HepG2 (cell line): ENCODE measurements at regions not wholly inside any gene's neighbourhood (a gene's known extent, or its start where the extent isn't known, plus 50 kb on each side); places are given as distances from the start of the nearest gene placed in this dataset.

ENCODE experiments used
- ATAC-seq: fragments of 200-7000 bp; cut with Tn5 transposase; 3 replicates; pipeline ENCODE4 v1.9.1; 2020; ENCODE audit warnings: mild to moderate bottlenecking, moderate library complexity
- BruUV-seq: library from RNA; stranded (reverse); fragments of 400-500 nt; replicated peaks from 2 replicates; lab custom pipeline; 2021; lab: Mats Ljungman, UMichigan
- CTCF ChIA-PET: fragments of 300-600 bp; formaldehyde crosslinking; extraction: SDS; loops from one replicate; lab custom pipeline; 2021; ENCODE audit warnings: low total read pairs, inconsistent platforms, low intra/inter-chr PET ratio; lab: Yijun Ruan, JAX
- POLR2A ChIA-PET: fragments of 350-600 bp; sonication (Branson Sonifier 250); formaldehyde crosslinking; loops from one replicate; lab custom pipeline; 2020; ENCODE audit warnings: antibody characterized with exemption, inconsistent platforms; lab: Yijun Ruan, JAX
- DNase-seq: peaks from one replicate; pipeline ENCODE4 v3.0.0-alpha.2; 2015; ENCODE audit warnings: low spot score
- FAIRE-seq: peaks from 3 replicates; lab custom pipeline; 2011; peaks lifted over from hg19 to GRCh38; lab: Jason Lieb, UNC
- H2AFZ ChIP-seq: one replicate; pipeline ENCODE4 v1.6.1; 2011; ENCODE audit warnings: low read length, inconsistent platforms
- H3K27ac ChIP-seq: fragments of 300-600 bp; 3 replicates; pipeline ENCODE4 v1.8.0; 2011; ENCODE audit warnings: mixed run types, mild to moderate bottlenecking, mixed read lengths, low read length, inconsistent platforms; ENCODE audit not compliant: insufficient read depth; ENCODE audit errors: extremely low read length
- H3K27me3 ChIP-seq, 2 experiments: fragments of 200-600 bp in 1 of 2; 2 replicates in 1 of 2; 3 replicates in 1 of 2; pipeline versions ENCODE4 v1.6.0 to v1.8.0; 2011; ENCODE audit warnings: low read length in 2 of 2, mild to moderate bottlenecking in 2 of 2, moderate library complexity in 2 of 2, inconsistent platforms in 1 of 2; ENCODE audit not compliant: insufficient read depth in 2 of 2, control insufficient read depth in 1 of 2
- H3K36me3 ChIP-seq, 2 experiments: fragments of 200-600 bp in 1 of 2; replicated peaks in 1 of 2; 2 replicates in 1 of 2; 3 replicates in 1 of 2; pipeline versions ENCODE4 v1.5.1 to v1.8.0; 2011; ENCODE audit warnings: low read length in 2 of 2, inconsistent platforms in 1 of 2; ENCODE audit not compliant: insufficient read depth in 2 of 2, control insufficient read depth in 1 of 2
- H3K4me1 ChIP-seq: 2 replicates; pipeline ENCODE4 v1.5.1; 2012; ENCODE audit warnings: low read length, inconsistent platforms; ENCODE audit not compliant: insufficient read depth
- H3K4me2 ChIP-seq: 2 replicates; pipeline ENCODE4 v1.6.0; 2011; ENCODE audit warnings: low read depth, low read length, inconsistent platforms
- H3K4me3 ChIP-seq, 3 experiments: fragments of 200-600 bp in 1 of 3; sonication (generic), shearing (Covaris generic) in 1 of 3; replicated peaks in 1 of 3; 2 replicates each; pipeline ENCODE4 v1.5.1; 2011 to 2016; ENCODE audit warnings: low read length in 3 of 3, inconsistent platforms in 2 of 3, low read depth in 2 of 3, mild to moderate bottlenecking in 2 of 3, control low read depth in 1 of 3, mixed read lengths in 1 of 3; ENCODE audit not compliant: insufficient read depth in 1 of 3
- H3K79me2 ChIP-seq: one replicate; pipeline ENCODE4 v1.6.1; 2011; ENCODE audit warnings: low read length, inconsistent platforms; ENCODE audit not compliant: insufficient read depth
- H3K9ac ChIP-seq: 2 replicates; pipeline ENCODE4 v1.6.0; 2011; ENCODE audit warnings: mild to moderate bottlenecking, low read depth, low read length, inconsistent platforms; ENCODE audit not compliant: insufficient read depth
- H3K9me3 ChIP-seq: 2 replicates; pipeline ENCODE4 v1.5.1; 2012; ENCODE audit warnings: mild to moderate bottlenecking, low read length
- H4K20me1 ChIP-seq: 2 replicates; pipeline ENCODE4 v1.6.0; 2011; ENCODE audit warnings: inconsistent platforms, mild to moderate bottlenecking, low read length, moderate library complexity; ENCODE audit not compliant: insufficient read depth
- DNMT1 ChIP-seq: sonication (generic); formaldehyde crosslinking; IDR thresholded peaks from 2 replicates; pipeline ENCODE4 v1.5.1; 2020; ENCODE audit warnings: mild to moderate bottlenecking, missing genetic modification reagents
- GATAD2A ChIP-seq: IDR thresholded peaks from 2 replicates; pipeline ENCODE4 v1.6.1; 2016
- JUNB ChIP-seq: sonication (generic); formaldehyde crosslinking; IDR thresholded peaks from 2 replicates; pipeline ENCODE4 v1.8.0; 2022; ENCODE audit warnings: missing genetic modification reagents, mild to moderate bottlenecking, borderline replicate concordance
- KMT2A ChIP-seq: sonication (generic); formaldehyde crosslinking; IDR thresholded peaks from 2 replicates; pipeline ENCODE4 v1.4.0; 2020; ENCODE audit warnings: missing genetic modification reagents
- NR3C1 ChIP-seq: sonication (generic); formaldehyde crosslinking; IDR thresholded peaks from 2 replicates; pipeline ENCODE4 v1.4.0; 2020; ENCODE audit warnings: missing genetic modification reagents
- PAF1 ChIP-seq: IDR thresholded peaks from 2 replicates; pipeline ENCODE4 v1.6.1; 2016; ENCODE audit warnings: missing genetic modification reagents, missing compliant biosample characterization
- SIX4 ChIP-seq: sonication (generic); formaldehyde crosslinking; IDR thresholded peaks from 2 replicates; pipeline ENCODE4 v1.4.0; 2020; ENCODE audit warnings: missing genetic modification reagents
- SKI ChIP-seq: fragments of 450-650 bp; IDR thresholded peaks from one replicate; pipeline ENCODE4 v1.6.1; 2018; ENCODE audit warnings: mild to moderate bottlenecking; ENCODE audit not compliant: partially characterized antibody
- SMARCE1 ChIP-seq: fragments of 450-650 bp; IDR thresholded peaks from 2 replicates; pipeline ENCODE4 v1.6.1; 2017; ENCODE audit warnings: borderline replicate concordance
- STAG1 ChIP-seq: sonication (generic); formaldehyde crosslinking; IDR thresholded peaks from 2 replicates; pipeline ENCODE4 v1.4.0; 2020; ENCODE audit warnings: missing genetic modification reagents
- ZMAT3 ChIP-seq: sonication (generic); formaldehyde crosslinking; conservative IDR thresholded peaks from 2 replicates; pipeline ENCODE4 v1.7.0; 2021; ENCODE audit warnings: missing genetic modification reagents
- ZNF235 ChIP-seq: sonication (generic); formaldehyde crosslinking; IDR thresholded peaks from 2 replicates; pipeline ENCODE4 v1.8.1; 2023; ENCODE audit warnings: mild to moderate bottlenecking, missing genetic modification reagents, borderline replicate concordance
- ZNF3 ChIP-seq: IDR thresholded peaks from 2 replicates; pipeline ENCODE4 v1.7.0; 2017; ENCODE audit warnings: inconsistent platforms
- ZNF546 ChIP-seq: sonication (generic); formaldehyde crosslinking; conservative IDR thresholded peaks from 2 replicates; pipeline ENCODE4 v1.8.1; 2023; ENCODE audit warnings: mild to moderate bottlenecking, missing genetic modification reagents
- ZNF557 ChIP-seq: sonication (generic); formaldehyde crosslinking; IDR thresholded peaks from 2 replicates; pipeline ENCODE4 v1.4.0; 2020; ENCODE audit warnings: missing genetic modification reagents
- ZNF724P ChIP-seq: sonication (generic); formaldehyde crosslinking; IDR thresholded peaks from 2 replicates; pipeline ENCODE4 v1.8.0; 2022; ENCODE audit warnings: missing genetic modification reagents, borderline replicate concordance
- ZNF788 ChIP-seq: sonication (generic); formaldehyde crosslinking; IDR thresholded peaks from 2 replicates; pipeline ENCODE4 v1.5.0; 2020; ENCODE audit warnings: mild to moderate bottlenecking, missing genetic modification reagents, borderline replicate concordance
- WGBS: methylation state at CpG from one replicate; pipeline ENCODE4 v1.1.6; 2017; ENCODE audit warnings: low lambda C conversion rate; 5-methylcytosine and 5-hydroxymethylcytosine counted together
- in situ Hi-C: cut with HindIII; loops from 2 replicates; pipeline ENCODE4 v1.10.0; 2017; ENCODE audit warnings: low pct_unique_long_range_greater_than_20kb; ENCODE audit not compliant: extremely low pct_ligation_motif_present
- intact Hi-C: fragments of 100-400 bp; cut with micrococcal nuclease; formaldehyde crosslinking; loops from one replicate; pipeline ENCODE4 v1.10.0; 2022; ENCODE audit not compliant: unreplicated experiment
- TF ChIP-seq, protein P1 (sequence below), 2 experiments: sonication (generic) in 1 of 2; formaldehyde crosslinking in 1 of 2; IDR thresholded peaks; 2 replicates each; pipeline versions ENCODE4 v1.5.1 to v1.6.1; 2011 to 2020; ENCODE audit warnings: borderline replicate concordance in 1 of 2, low read depth in 1 of 2, low read length in 1 of 2, mild to moderate bottlenecking in 1 of 2, missing genetic modification reagents in 1 of 2, moderate library complexity in 1 of 2
- TF ChIP-seq, protein P2 (sequence below): sonication (generic); formaldehyde crosslinking; IDR thresholded peaks from 2 replicates; pipeline ENCODE4; 2020; ENCODE audit warnings: missing genetic modification reagents, mild to moderate bottlenecking, borderline replicate concordance
- TF ChIP-seq, protein P3 (sequence below): sonication (generic); formaldehyde crosslinking; IDR thresholded peaks from 2 replicates; pipeline ENCODE4 v1.8.0; 2022; ENCODE audit warnings: missing genetic modification reagents, mild to moderate bottlenecking, moderate library complexity, borderline replicate concordance

DNA sequence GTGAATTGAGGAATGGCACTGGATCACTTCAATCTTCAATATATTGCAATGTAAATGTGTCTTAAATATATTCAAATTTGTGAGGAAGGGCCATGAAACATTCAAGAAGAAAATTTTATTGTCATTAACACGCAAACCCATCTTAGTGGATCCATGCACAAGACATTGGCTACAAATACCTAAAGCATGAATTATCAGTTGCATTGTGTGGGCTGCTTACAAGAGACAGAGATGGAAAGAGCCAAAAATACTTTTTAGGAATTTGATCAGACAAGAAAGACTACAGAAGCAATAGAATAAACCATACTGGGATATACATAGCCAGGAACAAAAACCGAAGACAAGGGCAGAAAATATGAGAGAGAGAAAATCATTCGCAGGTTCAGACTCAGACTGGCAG lies 616.2 kb upstream of the GRIA3 start (continued):
- TF ChIP-seq ZNF724P (CRISPR knock-in tag) (no peak), ZNF788 (no peak), ZMAT3 (CRISPR knock-in tag) (no peak), ZNF546 (CRISPR knock-in tag) (no peak), KMT2A (no peak)
- TF ChIP-seq, protein P1, sequence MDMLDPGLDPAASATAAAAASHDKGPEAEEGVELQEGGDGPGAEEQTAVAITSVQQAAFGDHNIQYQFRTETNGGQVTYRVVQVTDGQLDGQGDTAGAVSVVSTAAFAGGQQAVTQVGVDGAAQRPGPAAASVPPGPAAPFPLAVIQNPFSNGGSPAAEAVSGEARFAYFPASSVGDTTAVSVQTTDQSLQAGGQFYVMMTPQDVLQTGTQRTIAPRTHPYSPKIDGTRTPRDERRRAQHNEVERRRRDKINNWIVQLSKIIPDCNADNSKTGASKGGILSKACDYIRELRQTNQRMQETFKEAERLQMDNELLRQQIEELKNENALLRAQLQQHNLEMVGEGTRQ (IDR thresholded peaks at IDR 0.05; ENCODE audit: low read depth, low read length) = no peak
- TF ChIP-seq, protein P1 (CRISPR knock-in tag; IDR thresholded peaks at IDR 0.05; ENCODE audit: borderline replicate concordance) = no peak
- TF ChIP-seq, all 625 proteins: peak for 0

DNA sequence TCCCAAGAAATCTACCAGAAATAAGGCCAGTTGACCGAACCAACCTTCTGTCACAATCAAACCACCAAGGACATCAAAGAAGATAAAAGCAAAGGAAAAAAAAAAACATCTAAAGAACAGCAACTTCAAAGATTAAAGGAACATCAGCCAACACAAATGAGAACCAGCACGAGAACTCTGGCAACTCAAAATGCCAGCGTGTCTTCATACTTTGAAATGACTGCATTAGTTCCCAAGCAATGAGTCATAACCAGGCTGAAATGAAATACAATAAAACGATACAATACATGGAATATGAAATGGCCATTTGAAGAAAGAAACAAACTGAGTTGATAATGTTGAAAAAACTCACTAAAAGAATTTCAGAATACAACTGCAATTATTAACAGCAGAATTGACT lies 611.6 kb upstream of the GRIA3 start:
- no peak overlapping the region for H2AFZ ChIP-seq
- H3K27me3 ChIP-seq = no peaks in the 10 kb centered on the region
- CTCF ChIA-PET = no interaction called here
- intact Hi-C loops (no loop called here), in situ Hi-C loops (no loop called here)
- no peaks in the 10 kb centered on the region for H3K4me1 ChIP-seq
- POLR2A ChIA-PET = no interaction called here
- peaks cover 17% of the 10 kb centered on the region; the same call in 1 of the 2 replicates for H3K9me3 ChIP-seq
- H3K79me2 ChIP-seq = no peaks in the 10 kb centered on the region
- no peak overlapping the region for H3K27ac ChIP-seq
- no peaks in the 10 kb centered on the region for H3K36me3 ChIP-seq
- no peak overlapping the region for H3K4me3 ChIP-seq
- no peaks in the 10 kb centered on the region for H4K20me1 ChIP-seq
- no peak for FAIRE-seq
- no peak for ATAC-seq
- BruUV-seq = no TSS peak
- no peak for DNase-seq
- H3K4me2 ChIP-seq = no peak overlapping the region
- 0% methylated on average over 4 of the region's 4 CpGs for WGBS
- no peak overlapping the region for H3K9ac ChIP-seq
- TF ChIP-seq SMARCE1 = no peak
- no peak for TF ChIP-seq STAG1 (CRISPR knock-in tag)
- no peak for TF ChIP-seq NR3C1
- TF ChIP-seq ZNF235 (CRISPR knock-in tag) = no peak
- TF ChIP-seq DNMT1 = no peak
- TF ChIP-seq, protein P2, sequence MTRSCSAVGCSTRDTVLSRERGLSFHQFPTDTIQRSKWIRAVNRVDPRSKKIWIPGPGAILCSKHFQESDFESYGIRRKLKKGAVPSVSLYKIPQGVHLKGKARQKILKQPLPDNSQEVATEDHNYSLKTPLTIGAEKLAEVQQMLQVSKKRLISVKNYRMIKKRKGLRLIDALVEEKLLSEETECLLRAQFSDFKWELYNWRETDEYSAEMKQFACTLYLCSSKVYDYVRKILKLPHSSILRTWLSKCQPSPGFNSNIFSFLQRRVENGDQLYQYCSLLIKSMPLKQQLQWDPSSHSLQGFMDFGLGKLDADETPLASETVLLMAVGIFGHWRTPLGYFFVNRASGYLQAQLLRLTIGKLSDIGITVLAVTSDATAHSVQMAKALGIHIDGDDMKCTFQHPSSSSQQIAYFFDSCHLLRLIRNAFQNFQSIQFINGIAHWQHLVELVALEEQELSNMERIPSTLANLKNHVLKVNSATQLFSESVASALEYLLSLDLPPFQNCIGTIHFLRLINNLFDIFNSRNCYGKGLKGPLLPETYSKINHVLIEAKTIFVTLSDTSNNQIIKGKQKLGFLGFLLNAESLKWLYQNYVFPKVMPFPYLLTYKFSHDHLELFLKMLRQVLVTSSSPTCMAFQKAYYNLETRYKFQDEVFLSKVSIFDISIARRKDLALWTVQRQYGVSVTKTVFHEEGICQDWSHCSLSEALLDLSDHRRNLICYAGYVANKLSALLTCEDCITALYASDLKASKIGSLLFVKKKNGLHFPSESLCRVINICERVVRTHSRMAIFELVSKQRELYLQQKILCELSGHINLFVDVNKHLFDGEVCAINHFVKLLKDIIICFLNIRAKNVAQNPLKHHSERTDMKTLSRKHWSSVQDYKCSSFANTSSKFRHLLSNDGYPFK (CRISPR knock-in tag) = no peak
- no peak for TF ChIP-seq JUNB (CRISPR knock-in tag)
- TF ChIP-seq ZNF3 (CRISPR knock-in tag) = no peak
- no peak for TF ChIP-seq GATAD2A (CRISPR knock-in tag)
- no peak for TF ChIP-seq ZNF557 (CRISPR knock-in tag)
- TF ChIP-seq SKI = no peak
- no peak for TF ChIP-seq SIX4 (CRISPR knock-in tag)
- TF ChIP-seq PAF1 (CRISPR knock-in tag) = no peak
- TF ChIP-seq, protein P3, sequence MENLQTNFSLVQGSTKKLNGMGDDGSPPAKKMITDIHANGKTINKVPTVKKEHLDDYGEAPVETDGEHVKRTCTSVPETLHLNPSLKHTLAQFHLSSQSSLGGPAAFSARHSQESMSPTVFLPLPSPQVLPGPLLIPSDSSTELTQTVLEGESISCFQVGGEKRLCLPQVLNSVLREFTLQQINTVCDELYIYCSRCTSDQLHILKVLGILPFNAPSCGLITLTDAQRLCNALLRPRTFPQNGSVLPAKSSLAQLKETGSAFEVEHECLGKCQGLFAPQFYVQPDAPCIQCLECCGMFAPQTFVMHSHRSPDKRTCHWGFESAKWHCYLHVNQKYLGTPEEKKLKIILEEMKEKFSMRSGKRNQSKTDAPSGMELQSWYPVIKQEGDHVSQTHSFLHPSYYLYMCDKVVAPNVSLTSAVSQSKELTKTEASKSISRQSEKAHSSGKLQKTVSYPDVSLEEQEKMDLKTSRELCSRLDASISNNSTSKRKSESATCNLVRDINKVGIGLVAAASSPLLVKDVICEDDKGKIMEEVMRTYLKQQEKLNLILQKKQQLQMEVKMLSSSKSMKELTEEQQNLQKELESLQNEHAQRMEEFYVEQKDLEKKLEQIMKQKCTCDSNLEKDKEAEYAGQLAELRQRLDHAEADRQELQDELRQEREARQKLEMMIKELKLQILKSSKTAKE = no peak
